NB4 (cell line): ENCODE measurements at regions not wholly inside any gene's neighbourhood (a gene's known extent, or its start where the extent isn't known, plus 50 kb on each side); places are given as distances from the start of the nearest gene placed in this dataset.

Source experiments
- DNase-seq: peaks from one replicate; pipeline ENCODE4 v3.0.0; 2010; ENCODE audit warnings: low read depth
- H3K4me3 ChIP-seq: one replicate; pipeline ENCODE4 v1.5.1; 2011; ENCODE audit warnings: mild to moderate bottlenecking, low read depth, low read length, moderate library complexity
- CTCF ChIP-seq: IDR thresholded peaks from one replicate; pipeline ENCODE4 v1.5.1; 2012; ENCODE audit warnings: low read depth, low read length
- MYC ChIP-seq: IDR thresholded peaks from 2 replicates; pipeline ENCODE4 v1.6.1; 2011; ENCODE audit warnings: low read depth, low read length
- POLR2A ChIP-seq: IDR thresholded peaks from 2 replicates; pipeline ENCODE4 v1.6.1; 2011; ENCODE audit warnings: mild to moderate bottlenecking; ENCODE audit not compliant: insufficient read length; ENCODE audit errors: extremely low read depth
- TF ChIP-seq, protein P1 (sequence below): IDR thresholded peaks from 2 replicates; pipeline ENCODE4 v1.6.1; 2011; ENCODE audit warnings: low read depth, low read length

DNA sequence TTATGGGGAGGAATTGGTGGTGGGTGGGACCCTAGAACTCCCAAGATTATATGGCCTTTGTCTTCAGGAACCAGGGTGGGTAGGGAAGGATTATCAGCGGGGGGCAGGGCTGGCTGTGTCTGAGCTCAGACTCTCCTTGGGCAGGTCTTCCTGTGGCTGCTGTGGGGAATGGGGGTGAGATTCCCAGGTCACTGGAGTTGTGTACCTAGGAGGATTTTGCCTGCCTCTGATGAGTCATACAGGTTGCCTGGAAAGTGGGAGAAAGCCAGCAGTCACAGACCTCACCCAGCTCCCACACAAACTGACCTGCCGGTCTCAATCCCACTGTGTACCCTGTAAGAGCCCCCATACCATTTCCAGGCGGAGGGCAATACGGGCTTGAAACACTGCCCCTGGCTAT lies 209.9 kb upstream of the CNTN3 start:
- TF ChIP-seq CTCF = no peak
- TF ChIP-seq, protein P1, sequence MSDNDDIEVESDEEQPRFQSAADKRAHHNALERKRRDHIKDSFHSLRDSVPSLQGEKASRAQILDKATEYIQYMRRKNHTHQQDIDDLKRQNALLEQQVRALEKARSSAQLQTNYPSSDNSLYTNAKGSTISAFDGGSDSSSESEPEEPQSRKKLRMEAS = no peak
- no peak for TF ChIP-seq POLR2A
- no peak for TF ChIP-seq MYC
- H3K4me3 ChIP-seq = no peak overlapping the region
- DNase-seq = no peak

DNA sequence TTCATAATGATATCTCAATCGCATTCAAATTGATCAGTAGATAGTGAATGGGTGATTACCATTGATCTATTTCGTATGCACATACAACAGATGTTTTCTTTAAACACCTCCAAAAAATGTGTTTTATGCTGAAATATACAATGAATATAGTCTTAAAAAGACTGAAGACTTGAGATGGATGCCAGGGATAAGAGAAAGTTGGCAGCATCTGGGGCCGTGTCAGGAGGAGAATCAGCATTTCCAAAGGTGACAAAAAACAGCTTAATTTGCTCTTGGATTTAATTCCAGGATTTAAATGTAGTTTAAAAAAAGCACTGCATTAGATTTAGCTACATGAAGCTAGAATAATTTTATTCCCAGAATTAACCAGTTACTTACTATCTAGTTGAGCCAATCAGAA lies 199.7 kb upstream of the CNTN3 start:
- DNase-seq = no peak
- TF ChIP-seq POLR2A = no peak
- TF ChIP-seq MYC = no peak
- TF ChIP-seq, protein P1 = no peak
- no peak for TF ChIP-seq CTCF
- H3K4me3 ChIP-seq = no peak overlapping the region

GRCh38 chr3:74812756-74813155 lies 198.3 kb upstream of the CNTN3 start:
- TF ChIP-seq POLR2A = no peak
- TF ChIP-seq MYC = no peak
- TF ChIP-seq CTCF = no peak
- TF ChIP-seq, protein P1 = no peak
- no peak for DNase-seq

DNA sequence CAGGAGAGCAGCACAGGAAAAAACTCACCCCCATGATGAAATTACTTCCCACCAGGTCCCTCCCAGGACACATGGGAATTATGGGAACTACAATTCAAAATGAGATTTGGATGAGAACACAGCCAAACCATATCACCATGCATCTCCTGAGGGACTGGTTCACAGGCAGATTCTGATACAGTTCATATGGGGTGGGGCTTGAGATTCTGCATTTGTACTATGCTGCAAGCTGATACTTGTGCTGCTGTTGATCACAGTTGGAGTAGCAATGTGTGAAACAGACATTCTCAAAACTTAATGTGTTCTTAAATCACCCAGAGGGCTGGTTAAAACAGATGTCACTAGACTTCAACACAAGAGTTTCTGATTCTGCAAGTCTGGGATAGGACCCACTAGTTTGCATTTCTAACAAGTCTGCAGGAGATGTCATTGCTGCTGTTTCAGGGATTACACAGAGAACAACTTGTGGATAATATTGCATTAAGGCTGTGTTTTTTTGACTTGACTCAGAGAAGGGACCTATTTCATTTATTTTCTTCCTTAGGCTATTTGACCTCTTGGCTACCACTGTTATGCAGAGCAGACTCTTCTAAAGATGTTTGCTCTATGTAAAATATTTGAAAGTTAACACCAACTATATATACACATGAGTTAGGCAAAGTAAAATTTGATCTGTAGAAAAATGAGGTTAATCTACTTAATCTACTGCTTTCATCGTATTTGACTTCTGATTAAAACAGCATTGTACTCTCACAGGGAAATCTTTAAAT lies 194.2 kb upstream of the CNTN3 start:
- DNase-seq = no peak
- no peak overlapping the region for H3K4me3 ChIP-seq
- TF ChIP-seq MYC = no peak
- no peak for TF ChIP-seq CTCF
- TF ChIP-seq POLR2A = no peak
- TF ChIP-seq, protein P1 = no peak

More at GRCh38 chr3:74812756-74813155, 198.3 kb upstream of the CNTN3 start:
- H3K4me3 ChIP-seq = no peak overlapping the region

- no peak for DNase-seq
- H3K4me3 ChIP-seq = no peak overlapping the region
- TF ChIP-seq, protein P1 = no peak
- no peak for TF ChIP-seq MYC
- no peak for TF ChIP-seq POLR2A
- TF ChIP-seq CTCF = no peak
These were observed 187.5 kb upstream of the CNTN3 start for GRCh38 chr3:74801924-74802323.

- peak; percentile 3 for DNase-seq
- TF ChIP-seq, protein P1 = no peak
- TF ChIP-seq CTCF (no peak), POLR2A (no peak), MYC (no peak)
- H3K4me3 ChIP-seq = no peak overlapping the region
These were observed 174.7 kb upstream of the CNTN3 start for GRCh38 chr3:74789111-74789510.
